Stimulated activated CD8-positive, alpha-beta memory T cell treated with anti-CD3 and anti-CD28 coated beads, Interleukin-2, amount 100 ng/mL, for 1 hour (primary cell): ENCODE measurements at regions not wholly inside any gene's neighbourhood (a gene's known extent, or its start where the extent isn't known, plus 50 kb on each side); places are given as distances from the start of the nearest gene placed in this dataset.

ENCODE experiments used
- DNase-seq, 2 donors: peaks; one replicate each; pipeline ENCODE4 v3.0.0-alpha.2; 2020; ENCODE audit warnings: low read depth in 2 of 2

GRCh38 chr12:125674554-125675338 is 609.5 kb downstream of the AACS start:
- no peak for DNase-seq

- no peak for DNase-seq
Measured at GRCh38 chr12:125676366-125676765, 611.1 kb downstream of the AACS start.

GRCh38 chr12:125677829-125678228 is 612.6 kb downstream of the AACS start:
- DNase-seq = no peak

- no peak for DNase-seq
Measured at GRCh38 chr12:125678589-125678993, 613.4 kb downstream of the AACS start.

- DNase-seq = no peak
Measured at GRCh38 chr12:125683748-125684381, 618.6 kb downstream of the AACS start.

GRCh38 chr12:125684968-125685790 is 619.9 kb downstream of the AACS start:
- DNase-seq = no peak

GRCh38 chr12:125685915-125686314 is 620.7 kb downstream of the AACS start:
- DNase-seq = no peak

- DNase-seq = no peak
Measured at GRCh38 chr12:125687403-125687802, 622.2 kb downstream of the AACS start.

- no peak for DNase-seq
Measured at GRCh38 chr12:125687820-125688219, 622.6 kb downstream of the AACS start.

- no peak for DNase-seq
Measured at GRCh38 chr12:125688223-125688622, 623.0 kb downstream of the AACS start.

GRCh38 chr12:125688881-125689280 is 623.6 kb downstream of the AACS start:
- DNase-seq = no peak

- no peak for DNase-seq
Measured at GRCh38 chr12:125689576-125690410, 624.6 kb downstream of the AACS start.

GRCh38 chr12:125690841-125691240 is 625.6 kb downstream of the AACS start:
- DNase-seq = no peak

- no peak for DNase-seq
Measured at GRCh38 chr12:125696054-125696453, 630.8 kb downstream of the AACS start.

- DNase-seq = no peak
Measured at GRCh38 chr12:125704803-125705202, 639.6 kb downstream of the AACS start.

- DNase-seq = no peak
Measured at GRCh38 chr12:125720961-125721360, 655.7 kb downstream of the AACS start.

GRCh38 chr12:125734137-125734536 is 668.9 kb downstream of the AACS start:
- no peak for DNase-seq

- DNase-seq = no peak
Measured at GRCh38 chr12:125738211-125738610, 673.0 kb downstream of the AACS start.

- DNase-seq = no peak
Measured at GRCh38 chr12:125742413-125742812, 677.2 kb downstream of the AACS start.

GRCh38 chr12:125744201-125744600 is 679.0 kb downstream of the AACS start:
- no peak for DNase-seq

GRCh38 chr12:125755512-125755911 is 690.3 kb downstream of the AACS start:
- no peak for DNase-seq

- DNase-seq = no peak
Measured at GRCh38 chr12:125766091-125766490, 700.9 kb downstream of the AACS start.
